GM10248 (cell line): ENCODE measurements at regions not wholly inside any gene's neighbourhood (a gene's known extent, or its start where the extent isn't known, plus 50 kb on each side); places are given as distances from the start of the nearest gene placed in this dataset.

ENCODE experiments used
- CTCF ChIA-PET: fragments of 300-600 bp; sonication (Branson Sonifier 250); formaldehyde crosslinking; extraction: SDS; loops from one replicate; lab custom pipeline; 2021; ENCODE audit warnings: antibody characterized with exemption; lab: Yijun Ruan, JAX
- POLR2A ChIA-PET: fragments of 350-650 bp; sonication (Branson Sonifier 250); formaldehyde crosslinking; extraction: SDS; loops from one replicate; lab custom pipeline; 2020; ENCODE audit warnings: antibody characterized with exemption; lab: Yijun Ruan, JAX
- DNase-seq: peaks from one replicate; pipeline ENCODE4 v3.0.0; 2012; ENCODE audit errors: extremely low spot score
- CTCF ChIP-seq: IDR thresholded peaks from 2 replicates; pipeline ENCODE4 v1.5.1; 2012; ENCODE audit warnings: mild to moderate bottlenecking, low read depth; ENCODE audit errors: extremely low read depth, missing control alignments, control extremely low read depth

- CTCF ChIA-PET = no interaction called here
- POLR2A ChIA-PET = no interaction called here
- TF ChIP-seq CTCF = no peak
- DNase-seq = no peak
Observed at GRCh38 chr6:830667-831327, 137.9 kb upstream of the EXOC2 start.

DNA sequence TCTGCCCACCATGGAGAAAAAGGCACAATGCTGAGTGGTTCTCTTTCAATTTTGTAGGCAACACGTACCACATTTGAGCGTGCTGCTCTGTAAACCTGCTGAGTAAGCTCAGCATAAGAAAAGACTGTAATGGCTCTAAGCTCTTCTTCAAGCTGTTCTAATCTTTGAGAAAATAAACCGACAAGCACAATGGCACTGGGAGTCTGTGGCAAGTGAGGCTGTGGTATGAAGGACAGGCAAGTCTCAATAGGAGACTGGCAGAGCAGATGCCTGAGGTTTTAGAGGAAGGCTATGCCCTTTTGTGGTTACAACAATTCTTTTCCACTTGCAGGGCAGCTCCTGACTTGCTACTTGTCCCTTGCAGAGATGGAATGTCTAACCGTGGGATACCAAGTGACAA, 136.7 kb upstream of the EXOC2 start:
- POLR2A ChIA-PET = no interaction called here
- no peak for TF ChIP-seq CTCF
- CTCF ChIA-PET = no interaction called here
- no peak for DNase-seq

DNA sequence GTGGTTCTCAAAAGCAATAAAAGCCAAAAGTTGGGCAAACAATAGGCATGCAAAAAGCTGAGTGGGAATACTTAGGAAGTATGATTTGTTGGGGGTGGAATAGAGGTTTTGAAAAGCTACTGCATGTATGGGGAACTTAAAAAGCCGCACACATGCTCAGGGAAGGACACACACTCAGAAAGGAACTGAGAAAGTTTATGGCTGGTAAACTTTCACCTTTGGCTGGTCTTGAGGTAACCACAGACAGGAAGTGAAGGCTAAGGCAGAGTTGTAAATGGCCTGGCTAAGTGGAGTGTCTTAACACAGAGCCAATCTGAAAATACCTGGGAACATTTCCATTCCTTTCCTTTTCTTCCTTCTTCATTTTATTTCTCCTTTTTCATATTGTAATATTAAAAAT, 134.5 kb upstream of the EXOC2 start:
- TF ChIP-seq CTCF = no peak
- DNase-seq = peak; percentile 20
- ChIA-PET POLR2A (no interaction called here), CTCF (no interaction called here)

DNA sequence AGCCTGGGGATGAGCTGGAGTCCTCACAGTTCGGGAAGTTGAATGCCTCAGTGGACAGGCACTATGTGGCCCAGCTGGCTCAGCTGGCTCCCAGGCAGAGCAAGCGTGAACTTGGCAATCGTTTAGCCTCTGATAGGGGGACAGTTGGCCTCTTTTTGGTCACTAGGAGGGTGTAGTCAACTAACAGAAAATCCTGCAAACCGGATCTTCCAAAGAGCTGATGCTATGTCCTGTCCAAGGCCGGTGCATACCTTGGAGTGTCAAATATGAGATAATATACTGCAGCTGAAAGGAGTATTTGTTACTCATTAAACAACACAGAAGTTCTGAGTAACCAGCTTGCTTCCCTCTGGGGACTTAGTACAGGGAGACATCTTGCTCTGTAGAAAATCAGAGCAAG, 126.2 kb upstream of the EXOC2 start:
- CTCF ChIA-PET = no interaction called here

DNA sequence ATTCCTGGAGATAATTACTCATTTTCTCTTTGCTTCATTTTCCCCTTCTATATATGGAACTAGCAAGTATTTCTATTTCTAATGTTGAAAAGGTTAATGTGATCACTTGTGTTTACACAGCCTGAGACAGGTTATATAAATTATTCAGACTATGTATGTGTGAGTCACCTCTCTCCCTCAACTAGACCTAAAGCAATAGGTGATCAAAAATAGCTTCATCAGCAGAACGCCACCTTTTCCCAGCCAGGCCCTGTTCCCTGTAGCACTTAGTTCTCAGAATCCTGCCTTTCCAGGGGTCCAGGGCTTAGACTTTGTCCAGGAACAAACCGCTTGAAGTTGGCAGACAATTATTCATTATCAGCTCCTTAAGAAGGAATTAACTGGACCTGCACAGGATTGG, 125.3 kb upstream of the EXOC2 start:
- no peak for TF ChIP-seq CTCF
- ChIA-PET CTCF (interaction anchor here (1.0 kb wide), 1 partner anchor 10 kb away, joined by 4 read pairs; no protein-coding TSS in a partner anchor), POLR2A (no interaction called here)
- DNase-seq = no peak

More for the DNA sequence above, 126.2 kb upstream of the EXOC2 start:
- POLR2A ChIA-PET = no interaction called here
- TF ChIP-seq CTCF = no peak
- DNase-seq = no peak

GRCh38 chr6:816510-817084, 123.7 kb upstream of the EXOC2 start:
- ChIA-PET CTCF (no interaction called here), POLR2A (no interaction called here)
- no peak for TF ChIP-seq CTCF
- DNase-seq = no peak

GRCh38 chr6:815348-815738, 122.4 kb upstream of the EXOC2 start:
- DNase-seq = no peak
- ChIA-PET CTCF (interaction anchor here (1.1 to 1.3 kb wide), 2 partner anchors 94 to 622 kb away, joined by 3 to 4 read pairs; no protein-coding TSS in a partner anchor), POLR2A (no interaction called here)
- TF ChIP-seq CTCF = no peak
